ENCODE measurements at regions not wholly inside any gene's neighbourhood (a gene's known extent, or its start where the extent isn't known, plus 50 kb on each side); places are given as distances from the start of the nearest gene placed in this dataset.
"Not testable (repeated sequence)": the region's sequence is repeated elsewhere in the genome, so short reads cannot be mapped to it uniquely, and the experiment has no call there.

DNA sequence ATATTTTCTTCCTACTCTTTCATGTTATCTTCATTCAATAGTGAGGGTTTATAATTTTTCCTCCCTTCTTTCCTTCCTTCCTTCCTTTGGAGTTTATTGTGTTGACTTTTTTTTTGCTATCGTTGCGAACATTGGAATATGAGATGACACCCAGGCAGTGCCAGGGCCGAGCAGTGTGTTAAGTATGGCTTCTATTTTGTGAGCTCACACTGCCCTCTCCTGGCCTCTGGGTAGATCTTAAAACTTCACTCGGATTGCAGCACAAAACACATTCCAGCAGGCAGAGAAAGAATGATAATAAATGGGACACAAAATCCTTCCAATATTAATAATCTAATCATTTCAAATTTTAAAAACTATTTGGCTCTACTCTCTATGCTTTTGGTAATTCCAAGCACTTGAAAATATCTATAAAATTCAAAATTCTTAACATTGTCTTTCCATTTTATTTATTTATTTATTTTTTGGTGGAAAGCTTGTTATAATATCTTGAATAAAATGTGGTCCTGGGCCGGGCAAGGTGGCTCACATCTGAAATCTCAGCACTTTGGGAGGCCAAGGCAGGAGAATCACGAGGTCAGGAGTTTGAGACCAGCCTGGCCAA lies 147.4 kb upstream of the OLIG3 start:
- DNase-seq, result peak; percentile 42
- no peaks in the 10 kb centered on the region for H3K9me3 Mint-ChIP-seq
- H3K27ac Mint-ChIP-seq, result no peak overlapping the region
- no peaks in the 10 kb centered on the region for H3K36me3 Mint-ChIP-seq
- H3K27me3 Mint-ChIP-seq, result peaks cover 5% of the 10 kb centered on the region
- H3K4me3 Mint-ChIP-seq, result no peak overlapping the region
- peaks cover 15% of the 10 kb centered on the region for H3K4me1 Mint-ChIP-seq

GRCh38 chr6:137643210-137643609 lies 149.0 kb upstream of the OLIG3 start:
- H3K4me1 Mint-ChIP-seq, result peaks cover 17% of the 10 kb centered on the region
- H3K36me3 Mint-ChIP-seq, H3K27me3 Mint-ChIP-seq, DNase-seq, H3K27ac Mint-ChIP-seq, H3K9me3 Mint-ChIP-seq, H3K4me3 Mint-ChIP-seq: not testable (repeated sequence)

DNA sequence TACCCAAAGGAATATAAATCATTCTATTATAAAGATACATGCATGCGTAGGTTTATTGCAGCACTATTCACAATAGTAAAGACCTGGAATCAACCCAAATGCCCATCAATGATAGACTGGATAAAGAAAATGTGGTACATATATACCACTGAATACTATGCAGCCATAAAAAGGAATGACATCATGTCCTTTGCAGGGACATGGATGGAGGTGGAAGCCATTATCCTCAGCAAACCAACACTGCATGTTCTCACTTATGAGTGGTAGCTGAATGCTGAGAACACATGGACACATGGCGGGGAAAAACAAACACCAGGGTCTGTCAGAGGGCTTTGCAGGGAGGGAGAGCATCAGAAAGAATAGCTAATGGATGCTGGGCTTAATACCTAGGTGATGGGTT lies 149.4 kb upstream of the OLIG3 start:
- H3K27me3 Mint-ChIP-seq, result peaks cover 11% of the 10 kb centered on the region
- H3K9me3 Mint-ChIP-seq, DNase-seq, H3K4me3 Mint-ChIP-seq, H3K27ac Mint-ChIP-seq, H3K36me3 Mint-ChIP-seq: not testable (repeated sequence)
- peaks cover 14% of the 10 kb centered on the region for H3K4me1 Mint-ChIP-seq

- H3K27me3 Mint-ChIP-seq, result peaks cover 11% of the 10 kb centered on the region
- DNase-seq, result no peak
- H3K36me3 Mint-ChIP-seq, result no peaks in the 10 kb centered on the region
- H3K4me1 Mint-ChIP-seq, result peaks cover 2% of the 10 kb centered on the region
- no peaks in the 10 kb centered on the region for H3K9me3 Mint-ChIP-seq
- H3K27ac Mint-ChIP-seq, result no peak overlapping the region
- H3K4me3 Mint-ChIP-seq, result no peak overlapping the region
Observed at GRCh38 chr6:137645850-137646249, 151.7 kb upstream of the OLIG3 start.

GRCh38 chr6:137646484-137646883 lies 152.3 kb upstream of the OLIG3 start:
- H3K4me1 Mint-ChIP-seq, result peaks cover 2% of the 10 kb centered on the region
- no peak overlapping the region for H3K4me3 Mint-ChIP-seq
- H3K27me3 Mint-ChIP-seq, result peaks cover 11% of the 10 kb centered on the region
- no peak overlapping the region for H3K27ac Mint-ChIP-seq
- no peak for DNase-seq
- H3K9me3 Mint-ChIP-seq, result peaks cover under 1% of the 10 kb centered on the region
- H3K36me3 Mint-ChIP-seq, result no peaks in the 10 kb centered on the region

- Mint-ChIP-seq H3K36me3 (no peaks in the 10 kb centered on the region), H3K9me3 (peaks cover 4% of the 10 kb centered on the region), H3K27me3 (peaks cover 11% of the 10 kb centered on the region), H3K4me1 (peaks cover 2% of the 10 kb centered on the region), H3K27ac (no peak overlapping the region), H3K4me3 (no peak overlapping the region)
- DNase-seq, result no peak
Observed at GRCh38 chr6:137647762-137648447, 153.7 kb upstream of the OLIG3 start.

DNA sequence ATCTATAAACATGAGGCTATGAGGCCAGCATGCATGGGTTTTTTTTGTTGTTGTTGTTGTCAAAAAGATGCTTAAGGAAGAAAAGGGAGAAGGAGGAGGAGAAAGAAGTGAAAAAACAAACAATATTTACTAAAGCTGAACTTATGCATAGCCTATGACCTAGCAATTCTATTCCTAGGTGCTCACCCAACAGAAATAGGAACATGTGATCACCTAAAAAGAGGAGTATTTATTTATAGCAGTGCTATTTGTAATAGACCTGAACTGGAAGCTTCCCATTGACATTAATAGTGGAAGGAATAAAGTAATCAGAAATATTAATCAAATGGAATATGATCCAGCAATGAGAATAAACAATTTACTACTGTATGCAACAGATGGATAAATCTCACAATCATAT lies 156.5 kb upstream of the OLIG3 start:
- no peak for DNase-seq
- peaks cover 2% of the 10 kb centered on the region for H3K4me1 Mint-ChIP-seq
- H3K4me3 Mint-ChIP-seq, result no peak overlapping the region
- H3K27me3 Mint-ChIP-seq, result peaks cover 6% of the 10 kb centered on the region
- H3K9me3 Mint-ChIP-seq, result peaks cover 10% of the 10 kb centered on the region
- no peak overlapping the region for H3K27ac Mint-ChIP-seq
- H3K36me3 Mint-ChIP-seq, result peaks cover 2% of the 10 kb centered on the region

- Mint-ChIP-seq H3K27me3 (peaks cover 6% of the 10 kb centered on the region), H3K4me3 (no peak overlapping the region), H3K27ac (no peak overlapping the region), H3K4me1 (peaks cover 2% of the 10 kb centered on the region), H3K9me3 (peaks cover 11% of the 10 kb centered on the region), H3K36me3 (peaks cover 2% of the 10 kb centered on the region)
- no peak for DNase-seq
Observed at GRCh38 chr6:137651178-137651577, 157.0 kb upstream of the OLIG3 start.

DNA sequence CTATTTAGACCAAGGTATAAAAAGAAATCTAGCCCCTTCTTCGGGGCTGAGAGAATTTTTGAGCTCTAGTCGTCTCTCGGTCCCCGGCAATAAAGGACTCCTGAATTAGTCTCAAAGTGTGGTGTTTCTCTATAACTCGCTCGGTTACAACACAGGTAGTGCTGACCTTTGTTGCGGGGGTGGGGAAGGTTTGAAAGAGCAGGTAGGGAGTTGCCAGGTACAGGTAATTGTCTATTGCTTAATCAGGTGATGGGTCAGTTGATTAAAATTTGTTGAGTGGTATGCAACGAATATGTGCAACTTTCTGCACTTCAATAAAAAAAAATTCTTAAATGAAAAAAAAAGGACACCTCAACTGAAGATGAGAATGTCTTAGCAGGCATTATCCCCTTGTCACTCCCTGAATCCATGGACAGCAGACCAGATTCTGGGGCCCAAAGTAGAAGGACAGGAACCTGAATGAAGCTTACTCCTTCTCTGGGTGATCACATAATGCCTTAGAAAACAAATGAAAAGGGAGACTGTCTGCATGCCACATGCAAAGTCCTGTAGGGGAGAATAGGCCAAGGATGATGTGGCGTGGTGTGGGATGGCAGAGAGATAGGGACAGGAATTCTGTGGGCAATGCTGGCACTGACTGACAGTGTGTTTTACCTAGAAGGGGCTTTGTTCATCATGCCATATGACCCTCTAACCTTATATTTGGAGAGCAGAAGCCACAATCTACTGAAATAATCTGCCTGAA lies 157.6 kb upstream of the OLIG3 start:
- peaks cover 6% of the 10 kb centered on the region for H3K27me3 Mint-ChIP-seq
- H3K4me1 Mint-ChIP-seq, result peaks cover 5% of the 10 kb centered on the region
- no peak for DNase-seq
- H3K9me3 Mint-ChIP-seq, result peaks cover 13% of the 10 kb centered on the region
- no peak overlapping the region for H3K27ac Mint-ChIP-seq
- H3K36me3 Mint-ChIP-seq, result peaks cover 4% of the 10 kb centered on the region
- no peak overlapping the region for H3K4me3 Mint-ChIP-seq

GRCh38 chr6:137652961-137653705 lies 158.9 kb upstream of the OLIG3 start:
- no peak for DNase-seq
- Mint-ChIP-seq H3K36me3 (peaks cover 4% of the 10 kb centered on the region), H3K27ac (no peak overlapping the region), H3K4me1 (peaks cover 11% of the 10 kb centered on the region), H3K9me3 (peaks cover 13% of the 10 kb centered on the region), H3K27me3 (peaks cover 4% of the 10 kb centered on the region), H3K4me3 (no peak overlapping the region)

DNA sequence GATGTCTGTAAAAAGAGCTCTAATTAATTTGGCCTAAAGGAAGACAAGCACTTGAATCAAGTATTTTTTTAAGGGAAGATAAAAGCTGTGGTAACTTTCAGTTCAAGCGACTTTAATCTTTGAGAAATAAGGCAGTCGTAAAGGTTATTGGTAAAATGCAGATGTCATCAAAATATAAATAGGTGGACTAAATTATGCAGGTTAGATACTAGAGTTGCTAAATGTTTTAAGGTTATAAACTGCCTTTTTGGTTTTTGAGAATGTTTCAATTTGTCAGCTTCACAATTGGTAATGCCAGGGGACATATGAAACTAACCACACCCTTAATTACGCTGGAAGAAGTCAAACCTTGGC lies 159.5 kb upstream of the OLIG3 start:
- H3K36me3 Mint-ChIP-seq, result peaks cover 4% of the 10 kb centered on the region
- H3K9me3 Mint-ChIP-seq, result peaks cover 13% of the 10 kb centered on the region
- no peaks in the 10 kb centered on the region for H3K27me3 Mint-ChIP-seq

GRCh38 chr6:137654365-137654981 lies 160.3 kb upstream of the OLIG3 start:
- H3K9me3 Mint-ChIP-seq, result peaks cover 13% of the 10 kb centered on the region
- no peak overlapping the region for H3K27ac Mint-ChIP-seq
- H3K4me1 Mint-ChIP-seq, result peaks cover 14% of the 10 kb centered on the region
- no peak for DNase-seq
- no peak overlapping the region for H3K4me3 Mint-ChIP-seq
- no peaks in the 10 kb centered on the region for H3K27me3 Mint-ChIP-seq
- peaks cover 4% of the 10 kb centered on the region for H3K36me3 Mint-ChIP-seq

More for the DNA sequence above, 159.5 kb upstream of the OLIG3 start:
- no peak for DNase-seq
- H3K27ac Mint-ChIP-seq, result no peak overlapping the region
- no peak overlapping the region for H3K4me3 Mint-ChIP-seq
- peaks cover 14% of the 10 kb centered on the region for H3K4me1 Mint-ChIP-seq

DNA sequence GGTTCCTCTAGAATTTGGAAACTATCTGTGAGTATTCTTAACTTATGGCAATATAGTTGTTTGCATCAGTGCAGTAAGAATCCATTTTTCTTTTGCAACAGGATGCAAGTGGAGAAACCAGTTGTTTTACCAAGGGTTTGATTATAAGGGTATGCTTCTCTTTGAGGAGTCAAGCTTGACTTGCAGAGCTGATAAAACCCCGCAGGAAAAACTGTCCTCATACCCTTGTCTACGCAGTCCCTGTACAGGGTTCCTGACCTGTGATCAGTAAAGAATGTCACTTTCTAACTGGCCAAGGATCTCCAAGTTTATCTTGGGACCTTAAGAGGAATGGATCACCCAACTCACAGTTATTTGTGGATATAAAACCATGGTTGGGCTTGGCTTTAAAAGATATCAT lies 161.1 kb upstream of the OLIG3 start:
- H3K27ac Mint-ChIP-seq, result no peak overlapping the region
- no peaks in the 10 kb centered on the region for H3K27me3 Mint-ChIP-seq
- H3K9me3 Mint-ChIP-seq, result peaks cover 13% of the 10 kb centered on the region
- no peak for DNase-seq
- no peak overlapping the region for H3K4me3 Mint-ChIP-seq
- peaks cover 14% of the 10 kb centered on the region for H3K4me1 Mint-ChIP-seq
- H3K36me3 Mint-ChIP-seq, result peaks cover 4% of the 10 kb centered on the region

- Mint-ChIP-seq H3K4me1 (peaks cover 14% of the 10 kb centered on the region), H3K36me3 (peaks cover 4% of the 10 kb centered on the region), H3K27ac (peak overlapping the region; percentile 54), H3K9me3 (peaks cover 10% of the 10 kb centered on the region), H3K4me3 (no peak overlapping the region), H3K27me3 (no peaks in the 10 kb centered on the region)
- DNase-seq, result no peak
Observed at GRCh38 chr6:137656735-137657134, 162.5 kb upstream of the OLIG3 start.

Data from activated naive CD8-positive, alpha-beta T cell treated with anti-CD3 and anti-CD28 coated beads for 36 hours (primary cell).